OCI-LY3 (cell line): ENCODE measurements at regions not wholly inside any gene's neighbourhood (a gene's known extent, or its start where the extent isn't known, plus 50 kb on each side); places are given as distances from the start of the nearest gene placed in this dataset.

Experiments
- H2AFZ ChIP-seq: fragments of 200-600, 300-600 bp; shearing (Covaris generic); 2 replicates; pipeline ENCODE4 v1.6.0; 2014; ENCODE audit warnings: antibody characterized with exemption, low read depth, low read length
- H3K27ac ChIP-seq: fragments of 200-600, 300-600 bp; sonication (generic); 2 replicates; pipeline ENCODE4 v1.5.1; 2014; ENCODE audit warnings: mild to moderate bottlenecking, low read length, moderate library complexity, mixed read lengths
- H3K27me3 ChIP-seq: fragments of 200-600, 300-600 bp; sonication (generic); 2 replicates; pipeline ENCODE4 v1.6.1; 2014; ENCODE audit warnings: low read depth, low read length, mixed read lengths
- H3K36me3 ChIP-seq: fragments of 200-600, 300-600 bp; sonication (generic); replicated peaks from 2 replicates; pipeline ENCODE3; 2014; ENCODE audit warnings: low read depth, low read length, mixed read lengths
- H3K4me1 ChIP-seq: fragments of 300-600, 200-600 bp; sonication (generic); 2 replicates; pipeline ENCODE4 v1.6.1; 2014; ENCODE audit warnings: low read length, mixed read lengths
- H3K4me2 ChIP-seq: fragments of 200-600, 300-600 bp; sonication (generic); 2 replicates; pipeline ENCODE4 v1.6.1; 2014; ENCODE audit warnings: low read length, mixed read lengths
- H3K4me3 ChIP-seq: fragments of 300-600, 200-600 bp; sonication (generic); 2 replicates; pipeline ENCODE4 v1.5.1; 2014; ENCODE audit warnings: antibody characterized with exemption, mild to moderate bottlenecking, low read length, moderate library complexity
- H3K79me2 ChIP-seq: fragments of 300-600, 200-600 bp; shearing (Covaris generic); 2 replicates; pipeline ENCODE4 v1.6.1; 2014; ENCODE audit warnings: mild to moderate bottlenecking, low read length, mixed read lengths
- H3K9ac ChIP-seq: fragments of 300-600, 200-600 bp; shearing (Covaris generic); 2 replicates; pipeline ENCODE4 v1.6.0; 2014; ENCODE audit warnings: mild to moderate bottlenecking, low read length, moderate library complexity
- H3K9me3 ChIP-seq: fragments of 200-600, 300-600 bp; shearing (Covaris generic); 2 replicates; pipeline ENCODE4 v1.6.1; 2014; ENCODE audit warnings: low read length, mixed read lengths; ENCODE audit not compliant: insufficient read depth
- H4K20me1 ChIP-seq: fragments of 200-600, 300-600 bp; sonication (generic); 2 replicates; pipeline ENCODE4 v1.6.1; 2016; ENCODE audit warnings: low read length, mixed read lengths; ENCODE audit not compliant: insufficient read depth
- EZH2phosphoT487 ChIP-seq: fragments of 200-600 bp; shearing (Covaris generic); IDR thresholded peaks from 2 replicates; pipeline ENCODE4 v1.6.1; 2018; ENCODE audit warnings: antibody characterized with exemption, mixed run types, low read depth
- TF ChIP-seq, protein P1 (sequence below): fragments of 200-600, 300-600 bp; sonication (generic); IDR thresholded peaks from 2 replicates; pipeline ENCODE4 v1.5.1; 2014; ENCODE audit warnings: antibody characterized with exemption, low read length, low read depth

DNA sequence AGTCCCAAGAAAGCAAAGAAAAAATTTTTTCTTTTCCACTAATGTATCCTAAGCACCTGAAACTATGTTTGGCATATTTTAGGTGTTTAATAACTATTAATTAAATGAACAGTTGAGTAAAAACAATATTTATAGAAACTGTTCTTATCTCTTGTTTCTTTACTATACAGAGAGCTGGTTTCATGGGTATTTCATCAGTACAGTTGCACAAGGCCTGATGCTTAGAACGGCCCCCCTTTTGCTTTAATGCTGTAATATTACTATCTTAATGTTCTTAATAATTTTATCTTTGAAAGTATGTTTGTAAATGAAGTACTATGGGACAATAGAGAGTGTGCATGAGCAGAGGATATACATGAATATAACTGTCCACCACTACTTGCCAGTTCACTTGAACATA is 479.1 kb upstream of the SLIT2 start:
- no peak overlapping the region for H2AFZ ChIP-seq
- no peaks in the 10 kb centered on the region for H3K9me3 ChIP-seq
- peaks cover 6% of the 10 kb centered on the region; the same call in 1 of the 2 replicates for H3K4me1 ChIP-seq
- H3K4me3 ChIP-seq: no peak overlapping the region
- H3K79me2 ChIP-seq: no peaks in the 10 kb centered on the region
- H3K27me3 ChIP-seq: no peaks in the 10 kb centered on the region
- H4K20me1 ChIP-seq: no peaks in the 10 kb centered on the region
- TF ChIP-seq, protein P1, sequence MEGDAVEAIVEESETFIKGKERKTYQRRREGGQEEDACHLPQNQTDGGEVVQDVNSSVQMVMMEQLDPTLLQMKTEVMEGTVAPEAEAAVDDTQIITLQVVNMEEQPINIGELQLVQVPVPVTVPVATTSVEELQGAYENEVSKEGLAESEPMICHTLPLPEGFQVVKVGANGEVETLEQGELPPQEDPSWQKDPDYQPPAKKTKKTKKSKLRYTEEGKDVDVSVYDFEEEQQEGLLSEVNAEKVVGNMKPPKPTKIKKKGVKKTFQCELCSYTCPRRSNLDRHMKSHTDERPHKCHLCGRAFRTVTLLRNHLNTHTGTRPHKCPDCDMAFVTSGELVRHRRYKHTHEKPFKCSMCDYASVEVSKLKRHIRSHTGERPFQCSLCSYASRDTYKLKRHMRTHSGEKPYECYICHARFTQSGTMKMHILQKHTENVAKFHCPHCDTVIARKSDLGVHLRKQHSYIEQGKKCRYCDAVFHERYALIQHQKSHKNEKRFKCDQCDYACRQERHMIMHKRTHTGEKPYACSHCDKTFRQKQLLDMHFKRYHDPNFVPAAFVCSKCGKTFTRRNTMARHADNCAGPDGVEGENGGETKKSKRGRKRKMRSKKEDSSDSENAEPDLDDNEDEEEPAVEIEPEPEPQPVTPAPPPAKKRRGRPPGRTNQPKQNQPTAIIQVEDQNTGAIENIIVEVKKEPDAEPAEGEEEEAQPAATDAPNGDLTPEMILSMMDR: no peak
- no peak for TF ChIP-seq EZH2phosphoT487
- H3K4me2 ChIP-seq: no peak overlapping the region
- H3K9ac ChIP-seq: no peak overlapping the region
- no peak overlapping the region for H3K27ac ChIP-seq
- no peaks in the 10 kb centered on the region for H3K36me3 ChIP-seq

DNA sequence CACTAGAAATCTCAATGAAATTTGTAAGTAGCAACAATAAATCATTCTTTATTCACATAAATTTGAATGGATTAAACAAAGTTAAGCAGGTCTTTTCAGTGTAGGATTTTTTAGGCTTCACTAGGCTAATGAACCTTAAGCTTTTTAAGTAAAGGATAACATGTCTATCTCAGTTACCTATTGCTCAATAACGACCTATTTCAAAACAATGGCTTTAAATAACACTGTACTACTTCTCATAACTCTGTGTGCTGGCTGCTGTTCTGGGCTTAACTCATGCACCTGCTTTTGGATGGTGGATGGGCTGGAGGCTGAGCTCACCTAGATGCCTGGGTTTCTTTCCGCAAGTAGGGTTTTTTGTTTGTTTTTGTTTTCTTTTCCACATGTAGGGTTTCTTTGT is 495.0 kb upstream of the SLIT2 start:
- H4K20me1 ChIP-seq: no peaks in the 10 kb centered on the region
- TF ChIP-seq, protein P1: no peak
- TF ChIP-seq EZH2phosphoT487: no peak
- no peaks in the 10 kb centered on the region for H3K79me2 ChIP-seq
- no peak overlapping the region for H3K4me2 ChIP-seq
- no peaks in the 10 kb centered on the region for H3K36me3 ChIP-seq
- H3K27me3 ChIP-seq: no peaks in the 10 kb centered on the region
- no peaks in the 10 kb centered on the region for H3K4me1 ChIP-seq
- no peak overlapping the region for H3K9ac ChIP-seq
- no peak overlapping the region for H3K27ac ChIP-seq
- H3K4me3 ChIP-seq: no peak overlapping the region
- H2AFZ ChIP-seq: no peak overlapping the region
- H3K9me3 ChIP-seq: no peaks in the 10 kb centered on the region

DNA sequence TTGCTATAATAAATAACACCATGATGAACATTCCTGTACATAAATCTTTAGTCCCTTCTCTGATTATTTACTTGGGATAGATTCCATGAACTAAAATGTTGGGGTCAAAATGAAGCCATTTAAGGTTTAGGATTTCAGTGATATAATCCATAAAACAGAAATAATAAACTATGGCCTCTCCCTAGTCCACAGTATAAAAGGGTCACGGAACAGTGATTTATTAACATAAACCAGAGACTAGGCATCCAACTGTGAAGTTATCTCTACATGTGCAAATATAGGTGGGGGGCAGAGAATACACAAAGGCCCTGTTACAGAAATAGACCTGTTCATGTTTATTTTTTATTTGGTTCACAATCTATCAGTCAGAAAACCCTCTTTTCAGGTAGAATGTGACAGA is 499.1 kb upstream of the SLIT2 start:
- Histone ChIP-seq H3K9me3 (no peaks in the 10 kb centered on the region), H3K27me3 (no peaks in the 10 kb centered on the region), H3K4me2 (no peak overlapping the region), H3K4me1 (no peaks in the 10 kb centered on the region), H3K79me2 (no peaks in the 10 kb centered on the region), H3K36me3 (no peaks in the 10 kb centered on the region), H3K9ac (no peak overlapping the region), H2AFZ (no peak overlapping the region), H4K20me1 (no peaks in the 10 kb centered on the region), H3K27ac (no peak overlapping the region), H3K4me3 (no peak overlapping the region)
- TF ChIP-seq EZH2phosphoT487: no peak
- TF ChIP-seq, protein P1: no peak

DNA sequence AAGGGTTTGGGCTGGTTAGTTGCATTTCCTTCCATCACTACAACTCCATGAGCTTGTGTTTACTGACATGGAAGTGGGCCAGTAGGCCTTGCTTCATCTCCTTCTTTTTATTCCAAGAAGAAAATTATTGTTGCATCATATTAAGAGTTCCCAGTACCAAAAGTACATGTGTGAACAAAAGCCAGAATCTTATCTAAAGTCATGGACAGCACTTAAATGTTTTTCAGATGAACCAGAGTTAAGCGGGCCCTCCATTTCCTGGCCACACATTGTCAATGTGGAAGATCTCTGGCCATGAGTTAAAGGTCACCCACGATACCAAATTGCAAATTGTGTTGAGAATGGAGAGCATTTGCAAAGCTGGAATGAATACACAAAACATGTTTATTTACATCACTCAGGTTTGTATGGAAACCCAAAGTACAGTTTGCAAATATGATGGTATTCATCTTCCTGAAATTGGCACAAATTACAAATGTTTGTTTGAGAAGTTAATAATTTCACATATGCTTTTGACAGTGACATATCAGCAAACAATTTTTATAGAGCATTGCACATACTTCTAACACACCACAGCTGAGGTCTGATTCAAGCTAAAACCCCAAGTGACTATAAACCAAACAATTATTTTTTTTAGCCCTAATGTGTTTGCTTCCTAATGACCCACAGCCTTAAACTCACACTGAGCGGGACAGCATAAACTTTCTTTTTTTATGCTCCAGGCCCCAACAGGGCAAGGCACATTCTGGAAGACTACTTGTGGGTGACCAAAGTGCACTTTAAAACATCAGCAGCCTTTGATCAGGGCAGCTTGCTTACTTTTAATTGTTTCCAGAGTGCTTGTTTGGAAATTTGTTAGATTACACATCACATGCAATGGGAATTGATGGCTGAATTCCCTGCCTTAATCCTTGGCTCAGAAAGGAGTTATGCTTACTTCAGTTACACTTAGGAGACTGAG is 502.9 kb upstream of the SLIT2 start:
- Histone ChIP-seq H4K20me1 (no peaks in the 10 kb centered on the region), H3K4me2 (no peak overlapping the region), H3K27me3 (no peaks in the 10 kb centered on the region), H3K4me3 (no peak overlapping the region), H3K9me3 (no peaks in the 10 kb centered on the region), H2AFZ (no peak overlapping the region), H3K27ac (no peak overlapping the region), H3K9ac (no peak overlapping the region), H3K4me1 (no peaks in the 10 kb centered on the region), H3K36me3 (no peaks in the 10 kb centered on the region), H3K79me2 (no peaks in the 10 kb centered on the region)
- TF ChIP-seq, protein P1: no peak
- TF ChIP-seq EZH2phosphoT487: no peak
